H1 (cell line): ENCODE measurements at regions not wholly inside any gene's neighbourhood (a gene's known extent, or its start where the extent isn't known, plus 50 kb on each side); places are given as distances from the start of the nearest gene placed in this dataset.

ENCODE experiments used
- ASH2L ChIP-seq: fragments of 200-600, 300-600 bp; sonication (generic); IDR thresholded peaks from one replicate; pipeline ENCODE4 v1.7.1; 2017; ENCODE audit warnings: low read length
- CBX5 ChIP-seq: fragments of 300-800, 300-1000 bp; sonication (generic); IDR thresholded peaks from 2 replicates; pipeline ENCODE4 v1.7.1; 2016; ENCODE audit warnings: antibody characterized with exemption, low read length, low read depth
- CHD2 ChIP-seq: IDR thresholded peaks from 2 replicates; pipeline ENCODE4 v1.6.1; 2012; ENCODE audit warnings: low read length, improper control_type of control experiment
- CREB1 ChIP-seq: IDR thresholded peaks from 2 replicates; pipeline ENCODE4 v1.6.1; 2012; ENCODE audit warnings: inconsistent platforms
- CTBP2 ChIP-seq: IDR thresholded peaks from 2 replicates; pipeline ENCODE4 v1.7.0; 2011; ENCODE audit warnings: borderline replicate concordance, mild to moderate bottlenecking, moderate library complexity, mixed read lengths, low read length; ENCODE audit not compliant: insufficient read depth, insufficient read length
- EP300 ChIP-seq, 2 experiments: IDR thresholded peaks; 1 replicate in 1 of 2; 2 replicates in 1 of 2; pipeline ENCODE4 v1.6.1; 2011 to 2012; ENCODE audit warnings: low read depth in 2 of 2, low read length in 2 of 2, mild to moderate bottlenecking in 2 of 2, borderline replicate concordance in 1 of 2, inconsistent platforms in 1 of 2, moderate library complexity in 1 of 2
- GTF2F1 ChIP-seq: IDR thresholded peaks from 2 replicates; pipeline ENCODE4 v1.6.1; 2012; ENCODE audit warnings: low read depth, low read length, improper control_type of control experiment, borderline replicate concordance
- JUND ChIP-seq: IDR thresholded peaks from 2 replicates; pipeline ENCODE4 v1.6.1; 2011; ENCODE audit warnings: mild to moderate bottlenecking, improper control_type of control experiment, low read length
- KDM4A ChIP-seq: IDR thresholded peaks from one replicate; pipeline ENCODE4 v1.7.1; 2012; ENCODE audit warnings: low read depth, mild to moderate bottlenecking, moderate library complexity, low read length, inconsistent platforms; ENCODE audit not compliant: severe bottlenecking
- MAFK ChIP-seq: IDR thresholded peaks from 2 replicates; pipeline ENCODE4 v1.6.1; 2012; ENCODE audit warnings: low read depth, mild to moderate bottlenecking, improper control_type of control experiment, low read length
- NANOG ChIP-seq: IDR thresholded peaks from 2 replicates; pipeline ENCODE4 v1.6.1; 2011; ENCODE audit warnings: low read length, low read depth, mild to moderate bottlenecking, inconsistent platforms; ENCODE audit not compliant: insufficient read depth, poor library complexity, severe bottlenecking
- NRF1 ChIP-seq: IDR thresholded peaks from 2 replicates; pipeline ENCODE4 v1.6.1; 2011; ENCODE audit warnings: mild to moderate bottlenecking, low read depth, low read length, improper control_type of control experiment
- PHF8 ChIP-seq: fragments of 200-600 bp; sonication (generic); conservative IDR thresholded peaks from 2 replicates; pipeline ENCODE4 v1.7.1; 2012; ENCODE audit warnings: low read depth, mild to moderate bottlenecking, inconsistent platforms, low read length, moderate library complexity
- POLR2A ChIP-seq, 2 experiments: IDR thresholded peaks; 1 replicate in 1 of 2; 2 replicates in 1 of 2; pipeline ENCODE4 v1.6.1; 2011; ENCODE audit warnings: low read depth in 2 of 2, low read length in 2 of 2, mild to moderate bottlenecking in 2 of 2; ENCODE audit errors: control extremely low read depth in 1 of 2
- RBBP5 ChIP-seq: IDR thresholded peaks from 2 replicates; pipeline ENCODE4 v1.7.1; 2012; ENCODE audit warnings: low read depth, mild to moderate bottlenecking, inconsistent platforms, low read length, moderate library complexity, borderline replicate concordance
- RXRA ChIP-seq: IDR thresholded peaks from 2 replicates; pipeline ENCODE4 v1.6.1; 2011; ENCODE audit warnings: low read depth, mild to moderate bottlenecking, low read length, moderate library complexity; ENCODE audit not compliant: insufficient read depth
- SIN3A ChIP-seq, 2 experiments: IDR thresholded peaks in 1 of 2; conservative IDR thresholded peaks in 1 of 2; 2 replicates each; pipeline ENCODE4 v1.6.1; 2011 to 2012; ENCODE audit warnings: low read length in 2 of 2, improper control_type of control experiment in 1 of 2, low read depth in 1 of 2, mild to moderate bottlenecking in 1 of 2
- SIRT6 ChIP-seq: IDR thresholded peaks from one replicate; pipeline ENCODE4 v1.7.1; 2012; ENCODE audit warnings: low read length, inconsistent platforms
- SP1 ChIP-seq: IDR thresholded peaks from 2 replicates; pipeline ENCODE4 v1.6.1; 2011; ENCODE audit warnings: low read depth, low read length
- SP4 ChIP-seq: IDR thresholded peaks from 2 replicates; pipeline ENCODE4 v1.6.1; 2012; ENCODE audit warnings: low read length, inconsistent platforms
- TEAD4 ChIP-seq: IDR thresholded peaks from 2 replicates; pipeline ENCODE4 v1.6.1; 2012; ENCODE audit warnings: low read depth, low read length, inconsistent platforms, mixed read lengths
- TF ChIP-seq, protein P1 (sequence below), 3 experiments: IDR thresholded peaks; 1 replicate in 2 of 3; 2 replicates in 1 of 3; pipeline versions ENCODE4 v1.5.1 to v1.6.1; 2011; ENCODE audit warnings: low read length in 3 of 3, mild to moderate bottlenecking in 3 of 3, inconsistent platforms in 2 of 3, low read depth in 1 of 3, moderate library complexity in 1 of 3; ENCODE audit not compliant: insufficient read depth in 1 of 3; ENCODE audit errors: control extremely low read depth in 1 of 3
- TF ChIP-seq, protein P2 (sequence below): IDR thresholded peaks from 2 replicates; pipeline ENCODE4 v1.6.1; 2012; ENCODE audit warnings: inconsistent platforms

DNA sequence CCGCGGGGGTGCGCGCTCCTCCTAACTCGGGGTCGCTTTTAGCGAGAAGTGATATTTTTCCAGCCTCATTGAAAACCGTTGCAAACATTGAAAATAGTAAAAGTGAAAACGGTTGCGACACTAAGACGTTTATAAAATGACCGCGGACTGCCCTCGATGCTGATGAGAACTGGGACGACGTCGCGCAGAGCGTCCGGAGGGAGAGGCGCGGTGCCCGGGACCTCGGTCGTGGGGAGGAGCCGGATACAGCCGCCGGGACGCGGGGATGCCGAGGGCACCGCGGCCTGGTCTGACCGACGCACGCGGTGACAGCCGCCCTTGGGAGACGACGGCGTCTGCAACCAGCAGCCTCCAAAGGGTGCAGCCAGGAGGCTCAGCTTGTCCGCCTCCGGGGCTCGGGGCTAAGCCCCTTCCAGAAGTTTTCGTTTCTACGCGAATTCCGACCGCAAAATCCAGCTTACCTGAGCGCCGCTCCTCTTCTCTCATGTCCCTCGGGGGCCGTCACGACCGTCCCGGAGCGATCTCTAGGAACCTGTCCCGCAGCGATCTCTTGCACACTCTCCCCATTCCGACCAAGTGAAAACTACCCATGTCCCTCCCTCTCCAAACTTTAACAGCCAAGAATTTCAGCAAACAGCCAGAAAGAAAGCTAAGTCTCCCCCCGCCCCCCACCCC is 144.4 kb upstream of the ETS2 start (continued):
- no peak for TF ChIP-seq CBX5
- TF ChIP-seq PHF8: no peak; the same call in 1 of the 2 replicates
- no peak for TF ChIP-seq EP300 (IDR thresholded peaks at IDR 0.05; ENCODE audit: borderline replicate concordance in 1 of 2, low read depth in 2 of 2, low read length in 2 of 2)
- TF ChIP-seq CTBP2: no peak
- TF ChIP-seq, protein P1, sequence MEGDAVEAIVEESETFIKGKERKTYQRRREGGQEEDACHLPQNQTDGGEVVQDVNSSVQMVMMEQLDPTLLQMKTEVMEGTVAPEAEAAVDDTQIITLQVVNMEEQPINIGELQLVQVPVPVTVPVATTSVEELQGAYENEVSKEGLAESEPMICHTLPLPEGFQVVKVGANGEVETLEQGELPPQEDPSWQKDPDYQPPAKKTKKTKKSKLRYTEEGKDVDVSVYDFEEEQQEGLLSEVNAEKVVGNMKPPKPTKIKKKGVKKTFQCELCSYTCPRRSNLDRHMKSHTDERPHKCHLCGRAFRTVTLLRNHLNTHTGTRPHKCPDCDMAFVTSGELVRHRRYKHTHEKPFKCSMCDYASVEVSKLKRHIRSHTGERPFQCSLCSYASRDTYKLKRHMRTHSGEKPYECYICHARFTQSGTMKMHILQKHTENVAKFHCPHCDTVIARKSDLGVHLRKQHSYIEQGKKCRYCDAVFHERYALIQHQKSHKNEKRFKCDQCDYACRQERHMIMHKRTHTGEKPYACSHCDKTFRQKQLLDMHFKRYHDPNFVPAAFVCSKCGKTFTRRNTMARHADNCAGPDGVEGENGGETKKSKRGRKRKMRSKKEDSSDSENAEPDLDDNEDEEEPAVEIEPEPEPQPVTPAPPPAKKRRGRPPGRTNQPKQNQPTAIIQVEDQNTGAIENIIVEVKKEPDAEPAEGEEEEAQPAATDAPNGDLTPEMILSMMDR (IDR thresholded peaks at IDR 0.05; ENCODE audit: control extremely low read depth in 1 of 3, insufficient read depth in 1 of 3, low read depth in 1 of 3, low read length in 3 of 3): no peak
- no peak for TF ChIP-seq SP4
- no peak for TF ChIP-seq CHD2
- no peak for TF ChIP-seq TEAD4
- TF ChIP-seq ASH2L: peak; percentile 75
- no peak for TF ChIP-seq SIN3A (conservative IDR thresholded peaks at IDR 0.05 in 1 of 2, IDR thresholded peaks at IDR 0.05 in 1 of 2; ENCODE audit: low read depth in 1 of 2, low read length in 2 of 2)
- no peak for TF ChIP-seq JUND
- TF ChIP-seq RBBP5: peak; percentile 72; the same call in 1 of the 2 replicates
- no peak for TF ChIP-seq SP1
- TF ChIP-seq GTF2F1: no peak
- TF ChIP-seq MAFK: no peak
- TF ChIP-seq NANOG: no peak
- TF ChIP-seq SIRT6: no peak
- TF ChIP-seq NRF1: no peak
- TF ChIP-seq RXRA: no peak
- TF ChIP-seq KDM4A: peak; percentile 86
- no peak for TF ChIP-seq CREB1
- TF ChIP-seq, protein P2, sequence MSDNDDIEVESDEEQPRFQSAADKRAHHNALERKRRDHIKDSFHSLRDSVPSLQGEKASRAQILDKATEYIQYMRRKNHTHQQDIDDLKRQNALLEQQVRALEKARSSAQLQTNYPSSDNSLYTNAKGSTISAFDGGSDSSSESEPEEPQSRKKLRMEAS: peak; percentile 86
- no peak for TF ChIP-seq POLR2A (IDR thresholded peaks at IDR 0.05; ENCODE audit: control extremely low read depth in 1 of 2, low read depth in 2 of 2, low read length in 2 of 2)
